ENCODE measurements at regions not wholly inside any gene's neighbourhood (a gene's known extent, or its start where the extent isn't known, plus 50 kb on each side); places are given as distances from the start of the nearest gene placed in this dataset.

GRCh38 chr4:169870507-169870906 lies 112.8 kb upstream of the HPF1 start:
- TF ChIP-seq CTCF (IDR thresholded peaks at IDR 0.05) (no peak), POLR2AphosphoS5 (IDR thresholded peaks at IDR 0.05) (no peak), POLR2A (IDR thresholded peaks at IDR 0.05) (no peak)

Measured in suprapubic skin (tissue), 4 donors.